ENCODE measurements at regions not wholly inside any gene's neighbourhood (a gene's known extent, or its start where the extent isn't known, plus 50 kb on each side); places are given as distances from the start of the nearest gene placed in this dataset.

DNA sequence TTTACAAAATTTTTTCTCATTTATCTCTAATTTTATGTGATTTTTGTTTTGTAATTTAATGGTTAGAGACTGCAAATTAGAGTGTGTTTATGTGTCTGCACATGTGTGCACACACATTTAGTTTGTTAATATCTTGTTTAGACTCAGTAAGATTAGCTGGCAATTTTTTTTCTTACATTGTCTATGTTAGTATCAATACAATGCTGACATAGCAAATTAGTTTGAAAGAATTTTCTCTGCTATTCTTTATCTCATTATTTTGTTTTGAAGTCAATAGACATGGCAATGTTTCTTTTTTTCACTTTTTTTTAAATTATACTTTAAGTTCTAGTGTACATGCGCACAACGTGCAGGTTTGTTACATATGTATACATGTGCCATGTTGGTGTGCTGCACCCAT, 1155.0 kb downstream of the ZPLD1 start:
- no peak for DNase-seq (ENCODE audit: extremely low spot score, unreplicated experiment)
- TF ChIP-seq, protein P1, sequence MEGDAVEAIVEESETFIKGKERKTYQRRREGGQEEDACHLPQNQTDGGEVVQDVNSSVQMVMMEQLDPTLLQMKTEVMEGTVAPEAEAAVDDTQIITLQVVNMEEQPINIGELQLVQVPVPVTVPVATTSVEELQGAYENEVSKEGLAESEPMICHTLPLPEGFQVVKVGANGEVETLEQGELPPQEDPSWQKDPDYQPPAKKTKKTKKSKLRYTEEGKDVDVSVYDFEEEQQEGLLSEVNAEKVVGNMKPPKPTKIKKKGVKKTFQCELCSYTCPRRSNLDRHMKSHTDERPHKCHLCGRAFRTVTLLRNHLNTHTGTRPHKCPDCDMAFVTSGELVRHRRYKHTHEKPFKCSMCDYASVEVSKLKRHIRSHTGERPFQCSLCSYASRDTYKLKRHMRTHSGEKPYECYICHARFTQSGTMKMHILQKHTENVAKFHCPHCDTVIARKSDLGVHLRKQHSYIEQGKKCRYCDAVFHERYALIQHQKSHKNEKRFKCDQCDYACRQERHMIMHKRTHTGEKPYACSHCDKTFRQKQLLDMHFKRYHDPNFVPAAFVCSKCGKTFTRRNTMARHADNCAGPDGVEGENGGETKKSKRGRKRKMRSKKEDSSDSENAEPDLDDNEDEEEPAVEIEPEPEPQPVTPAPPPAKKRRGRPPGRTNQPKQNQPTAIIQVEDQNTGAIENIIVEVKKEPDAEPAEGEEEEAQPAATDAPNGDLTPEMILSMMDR (IDR thresholded peaks at IDR 0.05) = no peak
- Mint-ChIP-seq H3K27me3 (ENCODE audit: unreplicated experiment) (peaks cover 4% of the 10 kb centered on the region), H3K36me3 (ENCODE audit: unreplicated experiment) (no peaks in the 10 kb centered on the region), H3K4me1 (ENCODE audit: unreplicated experiment) (no peaks in the 10 kb centered on the region), H3K9me3 (ENCODE audit: unreplicated experiment) (no peaks in the 10 kb centered on the region), H3K27ac (ENCODE audit: unreplicated experiment) (no peak overlapping the region), H3K4me3 (ENCODE audit: unreplicated experiment) (no peak overlapping the region)

DNA sequence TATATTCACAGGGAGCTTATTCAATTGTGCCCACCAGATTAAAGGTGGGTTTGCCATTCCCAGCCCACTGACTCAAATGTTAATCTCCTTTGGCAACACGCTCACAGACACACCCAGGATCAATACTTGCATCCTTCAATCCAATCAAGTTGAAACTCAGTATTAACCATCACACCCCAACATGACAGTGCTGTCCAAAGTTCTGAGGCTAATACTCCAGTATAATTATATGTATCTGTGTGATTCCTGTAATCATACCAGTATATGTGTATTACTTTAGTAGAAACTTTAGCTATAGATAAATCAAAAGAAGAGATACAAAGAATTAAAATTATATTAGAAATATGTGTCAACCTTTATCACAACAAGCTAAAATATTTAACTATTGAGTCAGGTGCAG, 1166.0 kb downstream of the ZPLD1 start:
- Mint-ChIP-seq H3K27ac (ENCODE audit: unreplicated experiment) (no peak overlapping the region), H3K4me1 (ENCODE audit: unreplicated experiment) (no peaks in the 10 kb centered on the region), H3K36me3 (ENCODE audit: unreplicated experiment) (no peaks in the 10 kb centered on the region), H3K9me3 (ENCODE audit: unreplicated experiment) (peaks cover 8% of the 10 kb centered on the region), H3K4me3 (ENCODE audit: unreplicated experiment) (no peak overlapping the region), H3K27me3 (ENCODE audit: unreplicated experiment) (no peaks in the 10 kb centered on the region)
- TF ChIP-seq, protein P1 (IDR thresholded peaks at IDR 0.05) = no peak
- no peak for DNase-seq (ENCODE audit: extremely low spot score, unreplicated experiment)

DNA sequence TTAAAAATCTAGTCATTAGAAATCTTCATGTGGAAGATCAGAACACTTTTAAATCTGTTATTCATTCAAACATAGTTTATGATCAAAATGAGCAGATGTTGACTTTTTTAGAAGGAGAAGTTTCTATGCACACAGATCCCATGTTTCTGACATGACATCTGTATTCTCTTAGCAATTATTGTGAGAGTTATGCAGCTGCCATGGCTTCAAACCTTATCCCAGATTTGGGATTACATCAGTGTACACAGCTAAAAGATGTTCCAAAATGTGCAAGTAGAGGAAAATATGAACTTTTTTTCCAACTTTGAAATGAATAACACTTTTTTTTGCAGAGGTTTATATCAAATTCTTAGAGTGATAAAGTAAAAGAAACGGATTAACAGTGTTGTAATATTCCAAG, 1166.9 kb downstream of the ZPLD1 start:
- Mint-ChIP-seq H3K4me1 (ENCODE audit: unreplicated experiment) (no peaks in the 10 kb centered on the region), H3K36me3 (ENCODE audit: unreplicated experiment) (no peaks in the 10 kb centered on the region), H3K27me3 (ENCODE audit: unreplicated experiment) (peaks cover 1% of the 10 kb centered on the region), H3K9me3 (ENCODE audit: unreplicated experiment) (peaks cover 8% of the 10 kb centered on the region), H3K27ac (ENCODE audit: unreplicated experiment) (no peak overlapping the region), H3K4me3 (ENCODE audit: unreplicated experiment) (no peak overlapping the region)
- TF ChIP-seq, protein P1 (IDR thresholded peaks at IDR 0.05) = no peak
- DNase-seq (ENCODE audit: extremely low spot score, unreplicated experiment) = no peak

DNA sequence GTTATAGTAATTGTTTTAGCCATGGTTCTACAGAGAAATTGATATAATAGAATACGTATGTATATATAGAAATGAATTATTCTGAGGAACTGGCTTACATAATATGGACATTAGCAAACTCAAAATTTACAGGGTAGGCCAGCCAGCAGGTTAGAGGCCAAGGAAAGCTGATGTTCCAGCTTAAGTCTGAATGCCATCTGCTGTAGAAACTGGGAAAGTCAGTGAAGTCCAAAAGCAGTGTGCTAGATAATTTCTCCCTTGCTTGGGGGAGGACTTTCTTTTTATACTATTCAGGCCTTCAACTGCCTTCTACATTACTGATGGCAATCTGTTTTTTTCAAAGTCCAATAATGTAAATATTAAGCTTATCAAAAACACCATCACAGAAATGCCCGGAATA, 1174.7 kb downstream of the ZPLD1 start:
- no peak for DNase-seq (ENCODE audit: extremely low spot score, unreplicated experiment)
- Mint-ChIP-seq H3K36me3 (ENCODE audit: unreplicated experiment) (no peaks in the 10 kb centered on the region), H3K27ac (ENCODE audit: unreplicated experiment) (no peak overlapping the region), H3K4me1 (ENCODE audit: unreplicated experiment) (no peaks in the 10 kb centered on the region), H3K9me3 (ENCODE audit: unreplicated experiment) (no peaks in the 10 kb centered on the region), H3K27me3 (ENCODE audit: unreplicated experiment) (peaks cover 6% of the 10 kb centered on the region), H3K4me3 (ENCODE audit: unreplicated experiment) (no peak overlapping the region)
- TF ChIP-seq, protein P1 (IDR thresholded peaks at IDR 0.05) = no peak

DNA sequence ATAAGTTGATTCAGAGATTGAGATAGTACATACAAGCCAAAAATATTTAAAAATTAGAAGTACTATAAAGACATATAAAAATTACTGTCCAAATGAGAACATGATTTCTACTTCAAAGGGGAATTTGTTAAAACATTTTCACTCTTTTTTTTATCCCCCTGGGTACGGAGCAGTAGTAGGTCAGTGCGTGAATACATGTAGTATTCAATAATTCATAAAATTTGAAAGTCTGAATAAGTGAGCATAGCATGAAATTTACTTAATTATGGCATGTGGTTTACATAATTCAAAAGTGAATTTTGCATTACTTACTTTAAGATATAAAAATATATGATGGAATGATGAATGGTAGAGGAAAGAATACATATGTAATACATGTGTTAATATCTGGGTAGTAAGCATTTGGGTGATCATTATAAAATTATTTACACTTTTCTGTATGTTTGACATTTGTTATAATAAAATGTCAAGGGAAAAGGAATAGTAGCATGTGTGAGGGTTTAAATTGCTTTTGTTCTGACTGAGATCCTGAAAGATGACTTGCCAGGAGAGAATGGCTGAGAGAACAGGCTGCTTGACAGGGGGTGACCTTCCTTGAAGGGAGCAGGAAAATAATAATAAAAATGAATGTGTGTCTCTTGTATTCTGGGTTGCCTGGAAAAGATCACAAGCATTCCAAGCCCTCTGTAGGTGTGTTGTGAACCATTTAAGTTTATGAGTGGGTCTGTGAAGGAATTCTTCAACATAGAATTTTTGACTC, 1178.8 kb downstream of the ZPLD1 start:
- no peak for DNase-seq (ENCODE audit: extremely low spot score, unreplicated experiment)
- no peaks in the 10 kb centered on the region for H3K9me3 Mint-ChIP-seq (ENCODE audit: unreplicated experiment)
- H3K27me3 Mint-ChIP-seq (ENCODE audit: unreplicated experiment) = no peaks in the 10 kb centered on the region
- TF ChIP-seq, protein P1 (IDR thresholded peaks at IDR 0.05) = no peak
- no peaks in the 10 kb centered on the region for H3K4me1 Mint-ChIP-seq (ENCODE audit: unreplicated experiment)
- no peaks in the 10 kb centered on the region for H3K36me3 Mint-ChIP-seq (ENCODE audit: unreplicated experiment)
- H3K27ac Mint-ChIP-seq (ENCODE audit: unreplicated experiment) = no peak overlapping the region
- H3K4me3 Mint-ChIP-seq (ENCODE audit: unreplicated experiment) = no peak overlapping the region
